ENCODE measurements at regions not wholly inside any gene's neighbourhood (a gene's known extent, or its start where the extent isn't known, plus 50 kb on each side); places are given as distances from the start of the nearest gene placed in this dataset.

DNA sequence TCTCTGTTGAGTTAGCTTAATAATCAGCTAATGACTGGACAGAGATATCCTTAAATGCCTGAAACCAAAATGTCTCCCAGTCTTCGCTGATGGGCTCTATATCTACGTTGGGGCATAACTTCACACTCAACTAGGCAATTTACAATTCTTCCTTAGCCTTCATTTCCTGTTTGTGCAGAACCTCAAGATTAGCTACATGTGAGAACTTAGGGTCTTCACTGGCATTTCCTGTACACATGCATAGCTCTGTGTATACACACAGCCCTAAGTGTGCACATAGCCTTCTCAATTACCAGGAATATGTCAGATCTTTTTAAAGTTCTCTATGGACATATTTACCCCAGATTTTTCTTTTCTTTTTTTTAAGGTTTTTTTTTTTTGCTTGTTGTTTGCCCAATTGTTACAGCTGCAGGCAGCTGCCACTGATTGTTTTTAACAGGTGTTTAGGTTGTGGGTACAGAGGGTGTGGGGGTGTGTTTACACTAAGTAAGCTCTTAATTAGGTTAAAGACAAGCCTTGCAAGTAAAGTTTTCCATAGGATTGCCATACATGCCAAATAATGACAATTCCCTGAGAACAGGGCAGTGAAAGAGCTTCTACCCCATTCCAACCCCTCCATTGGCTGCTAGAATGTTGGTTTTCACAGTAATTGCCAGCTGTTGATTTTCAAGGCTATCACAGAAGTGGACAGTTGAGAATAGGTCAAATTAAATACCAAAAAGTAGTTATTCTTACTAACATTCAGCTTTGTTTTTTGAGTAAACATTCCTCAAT is 441.0 kb downstream of the TLE4 start:
- DNase-seq: no peak

DNA sequence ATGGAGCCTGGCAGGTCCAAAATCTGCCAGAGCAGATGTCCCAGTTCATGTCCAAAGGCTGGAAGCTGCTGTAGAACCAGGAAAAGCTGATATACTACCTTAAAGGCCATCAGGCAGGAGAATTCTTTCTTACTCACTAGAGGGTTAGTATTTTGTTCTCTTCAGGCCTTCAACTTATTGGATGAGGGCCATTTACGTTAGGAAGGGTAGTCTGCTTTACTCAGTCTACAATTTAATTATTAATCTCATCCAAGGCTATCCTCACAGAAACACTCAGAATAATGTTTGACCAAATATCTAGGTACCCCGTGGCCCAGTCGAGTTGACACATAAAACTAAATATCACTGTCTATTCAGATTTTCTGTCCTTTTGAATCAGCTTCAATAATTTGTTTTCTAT is 437.4 kb downstream of the TLE4 start:
- no peak for DNase-seq

DNA sequence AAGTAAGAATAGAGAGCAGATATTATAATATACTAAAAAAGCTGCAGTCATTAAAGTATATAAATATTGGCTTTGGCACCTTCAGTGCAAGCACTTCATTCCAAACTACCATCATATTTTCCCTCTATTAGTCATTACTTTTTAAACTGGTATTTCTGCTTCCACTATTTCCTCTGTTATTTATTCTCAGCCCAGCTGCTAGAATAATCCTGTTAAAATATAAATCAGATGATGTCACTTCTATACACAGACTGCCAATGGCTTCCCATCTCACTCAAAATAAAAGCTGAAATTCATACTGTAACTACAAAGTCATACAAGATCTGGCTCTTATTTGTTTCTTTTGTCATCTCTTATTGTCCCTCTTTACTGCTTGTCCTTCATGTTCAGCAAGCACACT is 432.9 kb downstream of the TLE4 start:
- no peak for DNase-seq

DNA sequence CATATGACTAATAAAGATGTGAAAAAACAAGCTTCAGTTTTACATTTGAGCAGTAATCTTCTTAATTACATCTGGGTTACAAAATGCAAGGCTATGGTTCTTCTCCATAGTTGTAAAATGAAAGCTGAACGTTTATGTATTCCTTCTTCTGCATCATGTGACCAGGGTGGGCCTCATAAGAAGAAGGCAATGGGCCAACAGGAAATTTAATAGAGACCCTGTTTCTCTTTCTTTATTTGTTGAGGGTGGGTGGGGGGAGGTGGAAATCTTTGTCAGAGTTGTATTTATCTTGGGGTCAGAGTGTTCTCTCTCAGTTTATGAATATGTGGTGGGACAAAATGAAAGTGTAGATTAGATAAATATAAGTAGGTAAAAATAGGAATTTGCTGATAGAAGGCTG is 418.8 kb downstream of the TLE4 start:
- no peak for DNase-seq

DNA sequence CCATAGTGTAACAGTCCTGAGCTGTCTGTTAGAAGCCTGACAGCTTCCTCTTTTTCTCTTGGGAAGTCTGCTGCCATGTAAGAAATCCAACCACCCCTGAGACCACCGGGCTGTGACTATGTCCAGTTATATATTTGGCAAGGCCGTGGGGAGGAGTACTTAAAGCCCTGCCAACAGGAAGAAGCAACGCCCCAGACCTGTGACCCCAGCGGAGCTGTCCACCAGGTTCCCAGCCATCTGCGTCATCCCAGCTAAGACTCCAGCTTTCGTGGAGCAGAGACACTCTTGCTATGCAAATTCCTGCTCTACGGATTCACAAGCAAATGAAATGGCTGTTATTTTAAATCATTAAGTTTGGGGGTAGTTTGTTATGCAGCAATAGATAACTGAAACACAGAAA is 417.3 kb downstream of the TLE4 start:
- DNase-seq: no peak

DNA sequence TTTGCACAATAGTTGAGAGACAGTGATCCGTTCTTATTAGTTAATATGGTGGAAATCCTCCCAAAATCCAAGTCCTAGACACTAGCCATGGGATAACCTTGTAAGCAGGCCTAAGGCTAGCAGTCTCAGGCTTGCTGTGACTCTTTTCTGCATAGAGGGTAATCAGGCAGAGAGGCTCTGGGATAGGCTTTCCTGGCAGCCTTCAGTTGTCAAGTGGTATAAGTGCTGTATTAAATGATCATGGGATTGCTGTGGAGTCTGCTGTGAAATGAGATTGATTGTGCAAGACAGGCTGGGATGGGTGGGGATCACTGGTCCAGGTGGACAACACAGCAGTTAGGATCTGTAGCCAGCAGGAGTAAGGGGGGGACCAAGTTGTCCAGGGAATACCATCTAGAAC is 416.4 kb downstream of the TLE4 start:
- no peak for DNase-seq

DNA sequence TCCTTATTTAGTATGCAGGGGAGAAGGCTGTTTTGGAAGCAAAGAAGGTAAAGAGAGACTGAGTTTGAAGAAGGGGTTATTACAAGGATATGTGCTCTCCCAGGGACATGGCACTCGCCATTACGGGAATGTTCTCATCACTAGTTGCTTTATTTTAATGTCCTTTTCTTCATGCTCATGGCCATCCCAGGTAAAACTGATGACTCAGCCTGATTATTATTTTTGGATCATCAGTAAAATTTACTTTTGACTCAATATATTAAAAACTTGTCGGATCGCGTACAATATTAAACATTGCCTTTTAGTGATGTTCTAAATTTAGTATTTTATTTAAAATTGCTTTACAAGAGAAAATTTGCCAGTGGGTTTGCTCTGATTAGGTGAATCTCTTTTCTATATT is 414.7 kb downstream of the TLE4 start:
- DNase-seq: no peak

DNA sequence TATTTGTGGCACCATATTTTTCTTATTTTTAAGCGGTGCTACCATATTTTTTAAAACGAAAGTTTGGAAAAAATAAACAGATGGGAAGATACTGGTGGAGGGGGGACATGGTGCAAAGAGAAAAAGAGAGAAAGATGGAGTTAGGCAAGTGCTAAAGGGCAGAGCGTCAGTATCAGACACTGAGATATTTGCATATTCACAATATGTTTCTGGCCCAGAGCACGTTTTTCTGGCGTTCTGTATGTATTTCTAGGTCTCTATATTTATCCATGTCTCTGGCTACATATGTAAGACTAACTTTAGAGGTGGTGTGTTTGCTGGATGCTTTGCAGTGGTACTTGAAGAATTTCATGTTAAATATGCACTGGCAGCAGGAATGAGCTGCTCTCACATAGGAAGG is 414.0 kb downstream of the TLE4 start:
- DNase-seq: no peak

DNA sequence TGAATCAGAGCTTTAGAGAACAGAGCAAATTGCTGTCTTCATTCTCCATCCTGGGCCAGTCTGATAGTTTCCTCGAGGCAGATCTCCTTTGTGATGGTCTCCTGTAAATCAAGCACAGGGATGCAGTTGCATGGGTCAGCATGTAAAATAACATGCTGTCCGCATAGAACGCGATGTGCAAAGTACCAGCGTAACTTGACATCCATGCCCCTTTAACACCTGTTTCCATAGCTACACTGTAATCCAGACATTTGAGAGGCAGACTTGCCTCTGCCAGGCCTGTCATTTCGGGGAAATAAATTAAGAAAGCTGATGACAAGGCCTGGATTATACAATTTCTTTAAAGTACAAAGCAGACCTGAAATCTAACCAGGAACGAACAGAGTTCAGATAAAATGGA is 413.5 kb downstream of the TLE4 start:
- no peak for DNase-seq

DNA sequence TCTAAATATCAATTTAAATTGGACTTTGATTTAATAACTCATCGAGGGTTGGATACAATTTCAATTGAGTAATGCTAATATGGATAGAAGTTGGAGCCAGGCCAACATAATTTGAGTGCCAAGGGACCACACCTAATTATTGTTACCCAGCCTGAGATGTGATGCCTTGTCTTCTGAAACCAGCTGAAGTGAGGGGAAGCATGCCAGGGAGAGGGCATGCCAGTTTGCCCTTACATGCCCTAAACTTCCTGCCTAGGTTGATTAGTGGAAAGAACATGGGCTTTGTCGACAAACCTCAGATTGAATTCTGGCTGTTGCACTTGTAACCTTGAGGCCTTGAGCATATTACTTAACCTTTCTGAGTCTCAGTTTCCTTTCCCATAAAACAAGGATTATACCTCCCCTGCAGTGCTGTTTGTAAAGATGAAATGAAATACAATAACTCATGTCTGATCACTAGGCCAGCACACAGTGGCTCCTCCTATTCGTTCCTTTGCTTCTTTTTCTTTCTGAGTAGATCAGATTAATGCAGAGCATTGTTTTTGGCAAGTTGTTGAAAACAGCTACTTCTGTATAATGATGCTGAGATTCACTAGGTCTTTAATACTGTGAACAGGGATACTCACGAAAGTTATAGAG is 412.8 kb downstream of the TLE4 start:
- no peak for DNase-seq

DNA sequence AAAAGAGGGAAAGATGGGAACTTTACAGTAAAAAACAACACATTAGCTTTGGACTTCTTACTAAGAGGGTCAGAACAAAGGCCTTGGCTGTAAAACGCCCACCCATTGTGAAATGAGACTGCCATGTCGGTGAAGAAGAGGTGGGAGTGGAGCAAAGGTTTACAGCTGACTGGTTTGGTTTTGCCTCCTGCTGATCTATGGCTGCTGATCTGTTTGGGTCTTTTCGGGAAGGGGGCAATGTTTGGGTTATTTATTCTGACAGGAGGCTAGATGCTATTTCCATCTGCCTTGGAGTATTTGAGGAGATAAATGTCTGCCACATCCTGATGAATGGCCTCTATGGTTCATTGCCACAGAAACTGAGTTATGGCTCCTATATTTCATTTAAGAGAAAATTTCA is 408.7 kb downstream of the TLE4 start:
- peak; percentile 65 for DNase-seq

DNA sequence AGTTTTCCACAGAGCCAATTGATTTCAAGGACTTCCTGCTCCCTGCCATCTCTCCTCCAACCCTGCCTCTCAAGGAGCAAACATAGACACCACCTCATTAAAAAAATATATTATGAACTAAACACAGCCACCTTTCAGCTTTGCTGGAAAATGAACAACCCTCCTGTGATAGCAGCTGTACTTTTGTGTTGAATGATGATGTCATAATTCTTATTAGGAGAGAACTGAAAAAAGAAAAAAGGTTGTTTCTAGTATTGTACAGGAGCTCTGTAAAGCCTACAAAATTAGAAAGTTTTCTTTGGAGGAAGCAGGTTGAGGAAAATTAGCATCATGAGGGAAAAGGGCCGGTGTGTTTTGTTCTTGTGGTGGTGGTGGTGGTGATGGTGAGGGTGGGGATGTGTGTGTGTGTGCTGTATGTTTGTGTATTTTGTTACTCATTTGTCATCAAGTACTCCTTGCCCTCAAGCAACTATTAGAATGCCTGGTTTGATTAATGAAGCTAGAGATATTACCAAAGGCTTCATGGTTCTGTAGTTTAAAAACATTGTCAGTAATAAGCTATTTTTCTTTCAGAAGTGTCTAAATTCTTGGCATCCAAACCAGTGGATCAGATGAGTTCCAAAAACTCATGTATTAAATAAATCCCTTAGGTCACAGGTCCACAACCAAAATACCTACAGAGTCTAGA is 405.9 kb downstream of the TLE4 start:
- no peak for DNase-seq

DNA sequence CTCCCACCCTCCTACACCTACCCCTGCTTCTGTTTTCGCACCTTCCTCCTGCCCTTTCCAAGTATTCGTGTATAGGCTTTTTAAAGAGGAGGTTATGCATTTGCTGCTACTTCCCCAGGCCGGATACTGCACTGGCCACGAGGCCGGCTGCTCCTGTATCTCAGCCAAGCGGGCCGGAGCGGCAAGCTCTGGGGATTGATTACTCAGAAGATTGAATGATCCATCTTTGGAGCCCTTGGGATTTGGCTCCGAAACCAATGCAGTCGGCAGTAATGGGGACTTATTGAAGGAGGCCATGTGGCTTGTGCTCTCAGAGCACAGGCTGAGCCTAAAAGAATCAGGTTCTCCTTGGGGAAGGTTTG is 405.3 kb downstream of the TLE4 start:
- DNase-seq: peak; percentile 17

DNA sequence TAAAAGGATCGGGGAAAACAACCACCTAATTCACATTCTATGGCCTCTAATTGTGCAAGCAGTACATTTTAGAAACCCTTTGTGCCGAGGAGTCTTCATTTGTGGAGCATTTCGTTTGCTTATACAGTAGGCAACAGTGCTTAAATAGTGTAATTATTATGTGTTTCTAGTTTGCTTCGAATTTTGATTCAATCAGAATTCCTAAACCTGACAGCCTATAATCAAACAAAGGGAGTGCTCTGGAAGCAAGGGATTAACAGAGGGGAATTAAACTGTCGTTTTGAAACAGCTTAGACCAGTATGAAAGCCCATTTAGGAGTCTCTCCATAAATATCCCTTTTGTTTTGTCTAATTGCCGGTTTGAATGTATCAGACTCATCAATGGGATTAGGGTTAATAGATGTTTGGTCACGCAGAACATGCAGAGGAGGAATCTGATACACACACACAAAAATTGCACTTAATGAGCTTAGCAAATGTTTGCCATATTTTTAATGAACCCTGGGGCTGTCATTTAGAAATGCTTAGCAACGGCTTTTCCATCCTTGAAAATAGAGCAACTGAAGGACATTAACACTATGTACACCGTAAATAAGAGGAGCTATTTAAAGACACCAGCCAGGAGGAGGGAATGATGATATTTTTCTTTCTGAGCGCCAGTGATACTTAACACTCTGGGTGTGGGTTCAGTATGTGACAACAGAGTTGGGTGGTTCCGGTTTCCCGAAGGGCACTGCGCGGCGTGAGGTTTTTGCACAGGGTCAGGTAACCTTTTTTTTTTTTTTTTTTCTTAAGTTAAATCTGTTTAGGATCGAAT is 404.7 kb downstream of the TLE4 start:
- DNase-seq: peak; percentile 79

DNA sequence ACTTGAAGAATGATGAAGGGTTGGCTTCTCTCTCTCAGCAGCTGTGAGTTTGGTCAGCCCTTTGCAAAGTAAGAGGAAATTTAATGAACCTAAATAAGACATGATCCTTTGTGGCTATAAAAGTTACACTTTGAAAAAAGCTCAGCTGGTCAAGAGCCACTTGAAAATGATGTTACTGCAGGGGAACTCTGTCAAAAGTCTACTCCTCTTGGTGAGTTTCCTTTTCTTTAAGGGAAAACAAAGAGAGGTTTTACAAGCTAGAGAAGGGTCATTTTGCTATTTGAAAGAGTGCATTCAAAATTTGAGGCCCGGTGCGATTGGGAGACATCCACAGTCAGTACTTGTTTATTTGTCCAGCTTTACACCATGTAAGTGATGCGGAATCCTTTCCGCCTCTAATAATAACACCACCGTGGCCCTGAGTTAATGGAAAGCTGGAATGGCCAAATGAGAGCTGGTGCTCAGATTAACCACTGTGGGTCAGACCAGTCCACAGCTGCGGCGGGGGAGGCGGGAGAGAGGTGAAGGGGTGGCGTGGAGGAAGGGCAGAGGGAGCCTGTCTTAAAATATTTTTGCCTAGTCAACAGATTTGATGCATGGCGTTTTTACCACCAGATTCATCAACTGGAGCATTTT is 404.0 kb downstream of the TLE4 start:
- DNase-seq: peak; percentile 42

DNA sequence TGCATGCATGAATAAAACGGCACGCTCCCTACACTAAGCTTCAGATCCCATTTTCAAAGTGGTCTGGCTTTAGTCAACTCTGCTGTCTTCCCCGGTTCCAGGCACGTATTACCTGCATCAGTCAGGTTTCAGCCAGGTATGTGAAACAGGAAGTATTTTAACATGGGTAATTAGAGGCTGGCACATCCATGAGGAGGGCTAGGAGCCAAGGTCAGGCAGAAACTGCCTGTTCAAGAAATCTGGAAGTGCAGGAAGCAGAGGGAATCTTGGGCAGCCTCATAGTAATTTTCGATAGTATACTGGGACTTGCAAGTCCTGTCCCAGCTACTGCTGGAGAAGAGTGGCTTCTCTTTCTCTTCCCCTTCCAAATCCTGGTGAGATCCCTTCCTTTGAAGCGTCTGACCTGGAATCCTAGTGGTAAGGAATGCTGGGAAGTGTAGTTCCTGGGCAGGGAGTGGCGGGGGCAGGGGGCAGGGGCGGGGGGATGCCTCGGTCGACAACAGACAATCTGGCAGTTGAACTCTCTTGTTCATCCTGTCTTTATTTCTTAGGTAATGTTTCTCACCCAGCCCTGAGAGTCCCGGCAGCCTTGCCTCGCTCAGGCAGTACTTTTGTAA is 403.1 kb downstream of the TLE4 start:
- no peak for DNase-seq

DNA sequence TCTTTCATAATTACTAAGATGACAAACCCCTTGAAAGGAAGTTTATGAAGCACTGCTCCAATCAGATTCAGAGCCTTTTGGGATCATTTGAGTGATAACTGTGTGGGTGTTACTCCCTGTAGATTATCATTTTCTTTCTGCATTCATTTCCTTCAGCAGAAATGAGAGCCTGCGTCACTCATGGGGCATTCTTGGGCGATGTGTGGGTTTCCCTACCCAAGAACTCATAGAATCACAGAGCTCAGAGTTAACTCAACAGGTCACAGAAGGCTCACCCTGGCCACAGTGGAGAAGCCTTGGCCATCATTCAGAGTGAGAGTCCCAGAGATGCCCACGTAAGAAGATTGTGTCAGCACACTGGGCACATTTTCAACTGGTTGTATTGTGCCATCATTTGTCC is 401.9 kb downstream of the TLE4 start:
- no peak for DNase-seq

DNA sequence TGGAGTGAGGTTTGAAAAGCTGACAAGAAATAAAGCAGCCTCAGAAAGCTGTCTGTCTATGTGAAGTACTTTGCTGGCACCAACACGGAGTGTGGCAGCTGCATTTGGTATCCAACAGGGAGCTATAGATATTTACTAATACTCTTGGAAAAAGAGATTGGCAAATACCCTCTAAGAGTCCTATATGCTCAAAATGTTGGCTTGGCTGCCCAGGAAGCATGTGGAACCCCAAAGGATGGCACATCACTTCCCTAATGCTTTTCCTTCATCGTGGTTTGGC is 398.3 kb downstream of the TLE4 start:
- DNase-seq: no peak

DNA sequence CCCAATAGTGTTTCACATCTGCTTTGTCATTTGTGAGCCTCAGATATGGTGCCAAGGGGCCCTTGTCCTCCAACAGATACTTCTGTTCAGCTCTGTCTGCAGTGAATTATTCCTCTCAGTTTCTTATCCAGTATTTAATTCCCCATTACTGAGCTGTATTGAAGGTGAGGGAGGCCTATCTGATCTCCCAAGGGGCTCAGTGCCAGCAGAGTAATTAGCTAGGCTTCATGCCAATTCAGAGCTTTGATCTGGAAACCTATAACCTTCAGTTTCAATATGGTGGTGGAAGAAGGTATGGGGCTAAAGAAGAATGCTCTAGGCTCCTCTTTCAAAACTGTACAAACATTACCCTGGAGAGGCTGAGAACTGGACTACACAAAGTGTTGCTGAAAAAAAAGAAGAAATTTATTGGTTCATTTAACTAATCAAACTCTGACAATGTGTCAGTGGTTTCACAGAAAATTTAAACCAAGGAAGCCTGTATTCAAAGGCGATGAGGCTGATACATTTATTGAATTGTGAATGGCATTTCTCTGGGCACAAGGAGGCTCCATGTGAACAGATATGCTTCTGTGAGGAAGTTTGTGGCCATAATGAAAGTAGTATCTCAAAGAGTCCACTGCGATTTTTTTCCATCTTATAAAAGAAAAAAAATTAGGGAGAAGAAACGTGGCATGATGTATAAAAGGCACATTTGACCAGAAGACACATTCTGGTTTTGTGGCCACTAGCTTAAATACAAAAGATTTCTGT is 397.8 kb downstream of the TLE4 start:
- DNase-seq: no peak

DNA sequence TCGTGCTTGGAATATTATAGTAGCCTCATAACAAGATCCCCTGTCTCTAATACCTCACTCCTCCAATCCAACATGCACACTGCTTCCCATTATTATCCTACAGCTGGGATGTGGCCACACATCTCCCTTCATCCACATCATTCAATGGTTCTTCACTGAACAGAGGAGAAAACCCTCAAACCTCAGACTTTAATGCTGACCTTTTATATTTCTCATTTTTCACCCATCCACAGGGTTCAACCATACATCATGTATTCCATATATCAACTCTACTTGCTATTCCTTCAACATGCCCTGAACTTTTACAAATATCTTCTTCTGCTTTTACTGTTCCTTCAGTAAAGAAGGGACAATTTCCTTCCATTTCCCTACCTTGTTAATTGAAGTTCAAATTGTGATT is 396.8 kb downstream of the TLE4 start:
- no peak for DNase-seq

DNA sequence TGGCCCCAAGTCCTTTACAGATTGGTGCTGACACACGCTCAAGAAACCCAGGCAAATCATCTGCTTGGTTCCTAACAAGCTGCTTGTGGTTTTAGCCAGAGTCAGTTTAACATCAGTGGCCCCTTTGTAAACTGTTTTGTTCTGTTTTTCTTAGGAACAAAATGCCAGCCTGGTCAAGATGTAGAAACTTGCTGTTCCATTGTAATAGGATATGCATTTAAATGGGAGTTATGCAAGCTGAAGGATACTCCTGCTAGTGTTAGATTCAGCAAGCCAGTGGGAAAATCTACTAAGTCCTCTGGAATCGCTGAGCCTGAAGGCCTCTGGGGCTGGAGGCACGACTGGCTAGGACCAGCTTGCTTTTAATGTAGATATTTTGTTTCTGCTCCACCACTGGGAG is 391.1 kb downstream of the TLE4 start:
- no peak for DNase-seq
